ENCODE measurements at regions not wholly inside any gene's neighbourhood (a gene's known extent, or its start where the extent isn't known, plus 50 kb on each side); places are given as distances from the start of the nearest gene placed in this dataset.

DNA sequence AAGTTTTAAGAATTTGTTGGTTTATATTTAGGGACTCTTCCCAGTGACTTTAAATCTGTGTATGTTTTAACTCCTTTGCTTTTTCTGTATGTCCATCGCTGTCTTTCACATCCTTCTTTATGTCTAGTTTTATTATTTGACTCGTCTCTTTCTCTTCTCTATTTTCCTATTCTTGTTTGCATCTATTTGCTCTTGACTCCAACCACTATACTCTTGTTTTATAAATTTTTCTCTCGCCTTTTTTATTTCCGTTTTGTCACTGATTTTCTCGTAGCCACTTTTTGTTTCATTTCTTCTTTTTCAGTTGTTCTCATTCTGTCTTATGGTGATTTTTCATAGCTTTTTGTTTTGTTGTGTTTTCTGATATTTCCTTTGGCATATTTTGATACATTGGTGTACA is 170.5 kb upstream of the NETO1 start:
- Histone ChIP-seq H3K9me3 (ENCODE audit: insufficient read depth, low read depth, low read length) (no peaks in the 10 kb centered on the region), H2AK5ac (ENCODE audit: low read length) (no peak overlapping the region), H3K4me1 (ENCODE audit: control insufficient read depth in 1 of 2, insufficient read depth in 2 of 2, low read length in 2 of 2) (no peaks in the 10 kb centered on the region), H3K23ac (ENCODE audit: low read length) (no peak overlapping the region), H3K36me3 (ENCODE audit: control insufficient read depth in 1 of 2, insufficient read depth in 2 of 2, low read length in 2 of 2) (no peaks in the 10 kb centered on the region), H4K91ac (ENCODE audit: low read depth, low read length) (no peak overlapping the region), H4K8ac (ENCODE audit: low read depth, low read length) (no peak overlapping the region), H2BK5ac (ENCODE audit: low read depth, low read length, poor library complexity) (no peak overlapping the region), H4K12ac (ENCODE audit: low read depth, low read length) (no peak overlapping the region), H3K79me2 (ENCODE audit: control insufficient read depth, insufficient read depth, low read length, poor library complexity) (no peaks in the 10 kb centered on the region), H3K18ac (ENCODE audit: low read length) (no peak overlapping the region), H3K14ac (ENCODE audit: low read length) (no peak overlapping the region), H3K4ac (ENCODE audit: low read depth, low read length) (no peak overlapping the region), H3K27ac (ENCODE audit: low read depth, low read length) (no peak overlapping the region), H3K79me1 (ENCODE audit: low read length) (no peaks in the 10 kb centered on the region), H3K4me3 (ENCODE audit: low read depth, low read length) (no peak overlapping the region), H2AFZ (ENCODE audit: insufficient read depth, low read length, poor library complexity) (no peak overlapping the region), H3K9ac (ENCODE audit: low read length) (no peak overlapping the region), H3K27me3 (ENCODE audit: insufficient read depth, low read length) (no peaks in the 10 kb centered on the region), H2BK12ac (ENCODE audit: low read length) (no peak overlapping the region), H3K4me2 (ENCODE audit: low read length) (no peak overlapping the region), H2BK120ac (ENCODE audit: insufficient read depth, low read length, poor library complexity) (no peak overlapping the region)
- DNase-seq = no peak
- WGBS (ENCODE audit: extremely low coverage, insufficient coverage, insufficient read length) = no CpG with 5 or more reads among the region's 5 CpGs

DNA sequence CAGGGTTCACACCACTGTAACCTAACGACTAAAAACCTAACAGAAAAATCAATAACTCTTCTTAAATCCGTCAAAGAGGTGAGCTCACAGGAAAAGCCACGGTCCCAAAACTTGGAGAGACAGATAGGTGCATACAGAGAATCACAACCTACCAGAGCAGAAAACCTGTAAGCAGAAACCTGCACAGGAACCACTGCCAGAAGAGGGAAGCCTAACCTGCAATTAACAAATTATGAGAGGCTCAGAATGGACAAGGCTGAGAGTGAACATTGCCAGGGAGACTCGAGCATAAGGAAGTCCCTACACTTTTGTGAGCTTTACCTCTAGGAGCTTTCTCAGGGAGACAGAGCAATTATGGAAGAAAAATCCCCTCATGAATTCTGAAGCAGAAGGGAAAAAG is 156.2 kb upstream of the NETO1 start:
- Histone ChIP-seq H3K36me3 (ENCODE audit: control insufficient read depth in 1 of 2, insufficient read depth in 2 of 2, low read length in 2 of 2) (no peaks in the 10 kb centered on the region), H3K9ac (ENCODE audit: low read length) (no peak overlapping the region), H3K4me2 (ENCODE audit: low read length) (no peak overlapping the region), H3K14ac (ENCODE audit: low read length) (no peak overlapping the region), H3K4ac (ENCODE audit: low read depth, low read length) (no peak overlapping the region), H3K4me1 (ENCODE audit: control insufficient read depth in 1 of 2, insufficient read depth in 2 of 2, low read length in 2 of 2) (no peaks in the 10 kb centered on the region), H3K27me3 (ENCODE audit: insufficient read depth, low read length) (no peaks in the 10 kb centered on the region), H4K91ac (ENCODE audit: low read depth, low read length) (no peak overlapping the region), H2BK120ac (ENCODE audit: insufficient read depth, low read length, poor library complexity) (no peak overlapping the region), H3K18ac (ENCODE audit: low read length) (no peak overlapping the region), H4K12ac (ENCODE audit: low read depth, low read length) (no peak overlapping the region), H2AK5ac (ENCODE audit: low read length) (no peak overlapping the region), H4K8ac (ENCODE audit: low read depth, low read length) (no peak overlapping the region), H3K23ac (ENCODE audit: low read length) (no peak overlapping the region), H3K27ac (ENCODE audit: low read depth, low read length) (no peak overlapping the region), H2BK12ac (ENCODE audit: low read length) (no peak overlapping the region), H3K4me3 (ENCODE audit: low read depth, low read length) (no peak overlapping the region), H3K79me2 (ENCODE audit: control insufficient read depth, insufficient read depth, low read length, poor library complexity) (no peaks in the 10 kb centered on the region), H2BK5ac (ENCODE audit: low read depth, low read length, poor library complexity) (no peak overlapping the region), H3K9me3 (ENCODE audit: insufficient read depth, low read depth, low read length) (no peaks in the 10 kb centered on the region), H2AFZ (ENCODE audit: insufficient read depth, low read length, poor library complexity) (no peak overlapping the region), H3K79me1 (ENCODE audit: low read length) (no peaks in the 10 kb centered on the region)
- WGBS (ENCODE audit: extremely low coverage, insufficient coverage, insufficient read length) = no CpG with 5 or more reads among the region's 4 CpGs
- DNase-seq = no peak

DNA sequence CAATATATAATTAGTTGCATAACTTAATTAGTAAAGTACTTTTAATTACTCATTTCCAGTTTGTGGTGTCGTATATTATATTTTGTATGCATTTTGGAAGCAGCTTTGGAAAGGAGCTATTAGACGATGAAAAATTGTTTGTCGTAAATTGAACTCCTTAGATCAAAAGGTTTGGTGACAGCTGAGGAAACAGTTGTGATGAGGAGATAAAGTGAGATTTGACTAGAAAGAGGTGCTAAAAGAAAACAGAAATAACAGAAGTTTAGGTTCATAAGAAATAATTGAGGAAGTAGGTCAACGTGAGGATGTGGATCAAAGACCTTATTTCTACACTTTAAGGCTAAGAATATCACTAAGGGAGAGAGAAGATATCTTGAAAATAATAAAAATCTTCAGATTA is 141.9 kb upstream of the NETO1 start:
- no peaks in the 10 kb centered on the region for H3K9me3 ChIP-seq (ENCODE audit: insufficient read depth, low read depth, low read length)
- H3K9ac ChIP-seq (ENCODE audit: low read length) = no peak overlapping the region
- H3K79me2 ChIP-seq (ENCODE audit: control insufficient read depth, insufficient read depth, low read length, poor library complexity) = no peaks in the 10 kb centered on the region
- H4K8ac ChIP-seq (ENCODE audit: low read depth, low read length) = no peak overlapping the region
- no peak overlapping the region for H3K27ac ChIP-seq (ENCODE audit: low read depth, low read length)
- H3K4me2 ChIP-seq (ENCODE audit: low read length) = no peak overlapping the region
- H3K27me3 ChIP-seq (ENCODE audit: insufficient read depth, low read length) = no peaks in the 10 kb centered on the region
- H3K14ac ChIP-seq (ENCODE audit: low read length) = no peak overlapping the region
- no peak for DNase-seq
- no peak overlapping the region for H3K4ac ChIP-seq (ENCODE audit: low read depth, low read length)
- no peak overlapping the region for H3K18ac ChIP-seq (ENCODE audit: low read length)
- no peak overlapping the region for H2BK120ac ChIP-seq (ENCODE audit: insufficient read depth, low read length, poor library complexity)
- H3K4me3 ChIP-seq (ENCODE audit: low read depth, low read length) = no peak overlapping the region
- H3K23ac ChIP-seq (ENCODE audit: low read length) = no peak overlapping the region
- no peak overlapping the region for H2AFZ ChIP-seq (ENCODE audit: insufficient read depth, low read length, poor library complexity)
- H2AK5ac ChIP-seq (ENCODE audit: low read length) = no peak overlapping the region
- no peak overlapping the region for H2BK5ac ChIP-seq (ENCODE audit: low read depth, low read length, poor library complexity)
- no peaks in the 10 kb centered on the region for H3K79me1 ChIP-seq (ENCODE audit: low read length)
- no peak overlapping the region for H4K91ac ChIP-seq (ENCODE audit: low read depth, low read length)
- H2BK12ac ChIP-seq (ENCODE audit: low read length) = no peak overlapping the region
- H3K4me1 ChIP-seq (ENCODE audit: control insufficient read depth in 1 of 2, insufficient read depth in 2 of 2, low read length in 2 of 2) = no peaks in the 10 kb centered on the region
- no CpG with 5 or more reads among the region's 4 CpGs for WGBS (ENCODE audit: extremely low coverage, insufficient coverage, insufficient read length)
- no peaks in the 10 kb centered on the region for H3K36me3 ChIP-seq (ENCODE audit: control insufficient read depth in 1 of 2, insufficient read depth in 2 of 2, low read length in 2 of 2)
- no peak overlapping the region for H4K12ac ChIP-seq (ENCODE audit: low read depth, low read length)

DNA sequence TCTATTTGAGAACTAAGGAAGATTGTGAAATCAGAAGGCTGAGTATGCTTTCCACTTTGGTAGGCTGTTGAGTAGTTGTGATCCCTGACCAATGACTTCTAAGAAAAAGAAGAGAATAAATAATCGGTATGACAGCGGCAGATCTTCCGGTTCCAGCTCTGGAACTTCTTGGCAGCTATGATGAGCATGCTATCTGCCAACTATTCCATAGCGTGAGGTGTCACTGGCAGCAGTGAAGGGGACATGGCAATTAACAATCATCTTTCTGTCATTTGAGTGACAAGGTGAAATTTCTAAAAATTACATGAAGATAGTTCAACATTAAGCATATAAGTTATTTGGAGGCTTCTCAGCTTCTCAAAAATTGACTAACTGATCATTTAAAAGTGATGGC is 140.1 kb upstream of the NETO1 start:
- H3K9me3 ChIP-seq (ENCODE audit: insufficient read depth, low read depth, low read length) = no peaks in the 10 kb centered on the region
- no peak overlapping the region for H2BK5ac ChIP-seq (ENCODE audit: low read depth, low read length, poor library complexity)
- DNase-seq = no peak
- no peak overlapping the region for H3K4ac ChIP-seq (ENCODE audit: low read depth, low read length)
- H3K36me3 ChIP-seq (ENCODE audit: control insufficient read depth in 1 of 2, insufficient read depth in 2 of 2, low read length in 2 of 2) = no peaks in the 10 kb centered on the region
- H2BK12ac ChIP-seq (ENCODE audit: low read length) = no peak overlapping the region
- no peak overlapping the region for H2AFZ ChIP-seq (ENCODE audit: insufficient read depth, low read length, poor library complexity)
- no peaks in the 10 kb centered on the region for H3K4me1 ChIP-seq (ENCODE audit: control insufficient read depth in 1 of 2, insufficient read depth in 2 of 2, low read length in 2 of 2)
- no peak overlapping the region for H4K8ac ChIP-seq (ENCODE audit: low read depth, low read length)
- no peak overlapping the region for H3K27ac ChIP-seq (ENCODE audit: low read depth, low read length)
- H3K4me3 ChIP-seq (ENCODE audit: low read depth, low read length) = no peak overlapping the region
- no peak overlapping the region for H3K18ac ChIP-seq (ENCODE audit: low read length)
- H3K79me2 ChIP-seq (ENCODE audit: control insufficient read depth, insufficient read depth, low read length, poor library complexity) = no peaks in the 10 kb centered on the region
- no peak overlapping the region for H3K9ac ChIP-seq (ENCODE audit: low read length)
- H3K4me2 ChIP-seq (ENCODE audit: low read length) = no peak overlapping the region
- no peaks in the 10 kb centered on the region for H3K79me1 ChIP-seq (ENCODE audit: low read length)
- H3K23ac ChIP-seq (ENCODE audit: low read length) = no peak overlapping the region
- H3K14ac ChIP-seq (ENCODE audit: low read length) = no peak overlapping the region
- H2BK120ac ChIP-seq (ENCODE audit: insufficient read depth, low read length, poor library complexity) = no peak overlapping the region
- no peak overlapping the region for H4K12ac ChIP-seq (ENCODE audit: low read depth, low read length)
- H2AK5ac ChIP-seq (ENCODE audit: low read length) = no peak overlapping the region
- H4K91ac ChIP-seq (ENCODE audit: low read depth, low read length) = no peak overlapping the region
- H3K27me3 ChIP-seq (ENCODE audit: insufficient read depth, low read length) = no peaks in the 10 kb centered on the region
- WGBS (ENCODE audit: extremely low coverage, insufficient coverage, insufficient read length) = no CpG with 5 or more reads among the region's 4 CpGs

All from trophoblast cell (in vitro differentiated cells and primary cell).